NCI-H82 treated with DMSO at 0.1 percent for 48 hours (cell line): ENCODE measurements at regions not wholly inside any gene's neighbourhood (a gene's known extent, or its start where the extent isn't known, plus 50 kb on each side); places are given as distances from the start of the nearest gene placed in this dataset.

Experiments
- DNase-seq: peaks from one replicate; lab custom pipeline; 2025; ENCODE audit not compliant: unreplicated experiment; lab: John Stamatoyannopoulos, UW

- DNase-seq = no peak
These were observed 51.6 kb upstream of the MIR17HG start for GRCh38 chr13:91295712-91296410.

- no peak for DNase-seq
These were observed 50.0 kb upstream of the MIR17HG start for GRCh38 chr13:91297503-91297902.
